ENCODE measurements at regions not wholly inside any gene's neighbourhood (a gene's known extent, or its start where the extent isn't known, plus 50 kb on each side); places are given as distances from the start of the nearest gene placed in this dataset.

- TF ChIP-seq CTCF (conservative IDR thresholded peaks at IDR 0.05) (no peak), ZFX (IDR thresholded peaks at IDR 0.05) (no peak)
Measured at GRCh38 chr4:180394730-180395129, 1848.5 kb upstream of the TENM3 start.

Data from C4-2B (cell line).